OCI-LY3 (cell line): ENCODE measurements at regions not wholly inside any gene's neighbourhood (a gene's known extent, or its start where the extent isn't known, plus 50 kb on each side); places are given as distances from the start of the nearest gene placed in this dataset.

ENCODE experiments used
- H2AFZ ChIP-seq: fragments of 200-600, 300-600 bp; shearing (Covaris generic); 2 replicates; pipeline ENCODE4 v1.6.0; 2014; ENCODE audit warnings: antibody characterized with exemption, low read depth, low read length
- H3K27ac ChIP-seq: fragments of 200-600, 300-600 bp; sonication (generic); 2 replicates; pipeline ENCODE4 v1.5.1; 2014; ENCODE audit warnings: mild to moderate bottlenecking, low read length, moderate library complexity, mixed read lengths
- H3K27me3 ChIP-seq: fragments of 200-600, 300-600 bp; sonication (generic); 2 replicates; pipeline ENCODE4 v1.6.1; 2014; ENCODE audit warnings: low read depth, low read length, mixed read lengths
- H3K36me3 ChIP-seq: fragments of 200-600, 300-600 bp; sonication (generic); replicated peaks from 2 replicates; pipeline ENCODE3; 2014; ENCODE audit warnings: low read depth, low read length, mixed read lengths
- H3K4me1 ChIP-seq: fragments of 300-600, 200-600 bp; sonication (generic); 2 replicates; pipeline ENCODE4 v1.6.1; 2014; ENCODE audit warnings: low read length, mixed read lengths
- H3K4me2 ChIP-seq: fragments of 200-600, 300-600 bp; sonication (generic); 2 replicates; pipeline ENCODE4 v1.6.1; 2014; ENCODE audit warnings: low read length, mixed read lengths
- H3K4me3 ChIP-seq: fragments of 300-600, 200-600 bp; sonication (generic); 2 replicates; pipeline ENCODE4 v1.5.1; 2014; ENCODE audit warnings: antibody characterized with exemption, mild to moderate bottlenecking, low read length, moderate library complexity
- H3K79me2 ChIP-seq: fragments of 300-600, 200-600 bp; shearing (Covaris generic); 2 replicates; pipeline ENCODE4 v1.6.1; 2014; ENCODE audit warnings: mild to moderate bottlenecking, low read length, mixed read lengths
- H3K9ac ChIP-seq: fragments of 300-600, 200-600 bp; shearing (Covaris generic); 2 replicates; pipeline ENCODE4 v1.6.0; 2014; ENCODE audit warnings: mild to moderate bottlenecking, low read length, moderate library complexity
- H3K9me3 ChIP-seq: fragments of 200-600, 300-600 bp; shearing (Covaris generic); 2 replicates; pipeline ENCODE4 v1.6.1; 2014; ENCODE audit warnings: low read length, mixed read lengths; ENCODE audit not compliant: insufficient read depth
- H4K20me1 ChIP-seq: fragments of 200-600, 300-600 bp; sonication (generic); 2 replicates; pipeline ENCODE4 v1.6.1; 2016; ENCODE audit warnings: low read length, mixed read lengths; ENCODE audit not compliant: insufficient read depth
- EZH2phosphoT487 ChIP-seq: fragments of 200-600 bp; shearing (Covaris generic); IDR thresholded peaks from 2 replicates; pipeline ENCODE4 v1.6.1; 2018; ENCODE audit warnings: antibody characterized with exemption, mixed run types, low read depth
- TF ChIP-seq, protein P1 (sequence below): fragments of 200-600, 300-600 bp; sonication (generic); IDR thresholded peaks from 2 replicates; pipeline ENCODE4 v1.5.1; 2014; ENCODE audit warnings: antibody characterized with exemption, low read length, low read depth

DNA sequence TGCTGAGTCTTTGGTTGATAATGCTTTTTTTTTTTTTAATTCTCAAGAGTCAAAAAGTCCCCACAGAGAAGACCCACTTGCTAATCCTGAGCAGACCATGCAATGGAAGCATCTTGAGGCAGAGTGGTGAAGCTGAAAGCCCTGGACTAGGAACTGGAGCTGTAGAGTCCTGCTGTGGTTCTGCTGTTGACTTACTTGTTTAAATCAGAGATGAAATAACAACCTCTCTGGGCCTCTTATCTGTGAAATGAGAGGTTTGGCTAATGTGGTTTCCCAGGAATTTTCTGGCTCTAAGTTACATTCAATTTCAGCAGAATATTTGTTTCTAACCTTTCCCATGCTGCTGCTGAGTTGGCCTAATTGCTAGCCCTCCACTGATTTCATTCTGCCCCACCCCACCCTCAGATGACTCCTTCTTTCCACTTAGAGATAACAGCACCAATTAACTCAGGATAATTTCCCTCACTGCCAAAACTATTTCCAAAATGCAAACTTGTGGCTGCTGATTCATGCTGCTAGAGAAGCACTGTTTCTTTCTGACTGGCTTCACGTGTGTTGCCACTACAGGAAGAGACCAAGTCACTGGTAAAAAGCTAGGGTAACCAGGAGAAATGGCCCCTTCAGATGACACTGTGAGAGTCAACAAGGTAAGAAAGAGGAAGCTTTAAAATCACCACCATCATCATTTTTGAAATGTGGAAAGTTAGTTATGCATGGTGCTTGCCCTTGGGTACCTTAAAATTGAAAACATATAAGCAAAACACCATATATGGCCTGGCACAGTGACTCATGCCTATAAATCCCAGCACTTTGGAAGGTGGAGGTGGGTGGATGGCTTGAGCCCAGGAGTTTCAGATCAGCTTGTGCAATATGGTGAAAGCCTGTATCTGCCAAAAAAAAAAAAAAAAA is 326.4 kb downstream of the DCHS2 start:
- peak overlapping the region; percentile 37; the same call in 1 of the 2 replicates for H3K9ac ChIP-seq
- H3K4me1 ChIP-seq, result peaks cover 61% of the 10 kb centered on the region
- peak overlapping the region; percentile 2; the same call in 1 of the 2 replicates for H3K4me3 ChIP-seq
- peaks cover 35% of the 10 kb centered on the region for H3K36me3 ChIP-seq
- TF ChIP-seq, protein P1, sequence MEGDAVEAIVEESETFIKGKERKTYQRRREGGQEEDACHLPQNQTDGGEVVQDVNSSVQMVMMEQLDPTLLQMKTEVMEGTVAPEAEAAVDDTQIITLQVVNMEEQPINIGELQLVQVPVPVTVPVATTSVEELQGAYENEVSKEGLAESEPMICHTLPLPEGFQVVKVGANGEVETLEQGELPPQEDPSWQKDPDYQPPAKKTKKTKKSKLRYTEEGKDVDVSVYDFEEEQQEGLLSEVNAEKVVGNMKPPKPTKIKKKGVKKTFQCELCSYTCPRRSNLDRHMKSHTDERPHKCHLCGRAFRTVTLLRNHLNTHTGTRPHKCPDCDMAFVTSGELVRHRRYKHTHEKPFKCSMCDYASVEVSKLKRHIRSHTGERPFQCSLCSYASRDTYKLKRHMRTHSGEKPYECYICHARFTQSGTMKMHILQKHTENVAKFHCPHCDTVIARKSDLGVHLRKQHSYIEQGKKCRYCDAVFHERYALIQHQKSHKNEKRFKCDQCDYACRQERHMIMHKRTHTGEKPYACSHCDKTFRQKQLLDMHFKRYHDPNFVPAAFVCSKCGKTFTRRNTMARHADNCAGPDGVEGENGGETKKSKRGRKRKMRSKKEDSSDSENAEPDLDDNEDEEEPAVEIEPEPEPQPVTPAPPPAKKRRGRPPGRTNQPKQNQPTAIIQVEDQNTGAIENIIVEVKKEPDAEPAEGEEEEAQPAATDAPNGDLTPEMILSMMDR, result no peak
- TF ChIP-seq EZH2phosphoT487, result peak; percentile 98
- no peaks in the 10 kb centered on the region for H3K79me2 ChIP-seq
- H2AFZ ChIP-seq, result no peak overlapping the region
- H4K20me1 ChIP-seq, result no peaks in the 10 kb centered on the region
- H3K27me3 ChIP-seq, result no peaks in the 10 kb centered on the region
- H3K4me2 ChIP-seq, result peak overlapping the region; percentile 51
- peak overlapping the region; percentile 91 for H3K27ac ChIP-seq
- peaks cover 18% of the 10 kb centered on the region for H3K9me3 ChIP-seq

DNA sequence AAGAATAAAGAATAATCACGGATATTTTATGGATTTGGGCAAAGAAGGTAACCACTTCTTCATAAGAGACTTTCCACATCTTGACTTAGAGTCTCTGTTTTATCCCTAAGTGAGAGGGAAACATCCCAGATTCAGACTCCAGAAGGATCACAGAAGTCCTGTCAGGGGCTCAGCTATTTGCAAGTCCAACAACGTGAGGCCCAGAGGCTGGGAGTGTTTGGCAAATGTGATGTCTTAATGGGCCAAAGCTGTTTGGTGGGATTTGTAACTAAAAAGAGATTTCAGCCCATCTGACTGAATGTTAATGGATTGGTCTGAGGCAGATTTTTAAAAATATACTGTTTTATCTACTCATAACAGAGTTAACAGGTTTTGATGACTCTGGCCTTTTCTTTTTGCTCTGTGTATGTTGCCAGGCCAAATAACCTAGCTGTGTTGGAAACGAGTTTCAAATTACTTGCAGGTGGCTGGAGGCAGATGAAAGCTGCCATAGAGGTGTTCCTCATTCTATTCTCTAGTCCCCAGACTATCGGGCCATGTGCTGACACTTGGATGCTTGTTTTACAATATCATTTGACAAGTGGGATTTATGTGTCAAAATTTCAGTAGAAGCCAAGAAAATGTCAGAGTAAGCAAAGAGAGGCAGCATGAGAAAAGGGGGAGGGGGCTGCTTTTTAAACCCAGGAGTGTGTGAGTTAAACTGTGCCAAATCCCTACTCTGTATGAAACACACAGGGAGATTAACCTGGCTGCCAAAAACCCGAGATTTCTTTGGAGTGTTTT is 330.9 kb downstream of the DCHS2 start:
- H3K79me2 ChIP-seq, result no peaks in the 10 kb centered on the region
- no peaks in the 10 kb centered on the region for H3K27me3 ChIP-seq
- no peak overlapping the region for H3K4me3 ChIP-seq
- peaks cover 10% of the 10 kb centered on the region for H3K9me3 ChIP-seq
- H3K4me1 ChIP-seq, result peaks cover 39% of the 10 kb centered on the region
- TF ChIP-seq, protein P1, result no peak
- TF ChIP-seq EZH2phosphoT487, result no peak
- no peak overlapping the region for H3K9ac ChIP-seq
- no peak overlapping the region for H3K27ac ChIP-seq
- no peak overlapping the region for H3K4me2 ChIP-seq
- no peaks in the 10 kb centered on the region for H4K20me1 ChIP-seq
- peaks cover 20% of the 10 kb centered on the region for H3K36me3 ChIP-seq
- H2AFZ ChIP-seq, result no peak overlapping the region

DNA sequence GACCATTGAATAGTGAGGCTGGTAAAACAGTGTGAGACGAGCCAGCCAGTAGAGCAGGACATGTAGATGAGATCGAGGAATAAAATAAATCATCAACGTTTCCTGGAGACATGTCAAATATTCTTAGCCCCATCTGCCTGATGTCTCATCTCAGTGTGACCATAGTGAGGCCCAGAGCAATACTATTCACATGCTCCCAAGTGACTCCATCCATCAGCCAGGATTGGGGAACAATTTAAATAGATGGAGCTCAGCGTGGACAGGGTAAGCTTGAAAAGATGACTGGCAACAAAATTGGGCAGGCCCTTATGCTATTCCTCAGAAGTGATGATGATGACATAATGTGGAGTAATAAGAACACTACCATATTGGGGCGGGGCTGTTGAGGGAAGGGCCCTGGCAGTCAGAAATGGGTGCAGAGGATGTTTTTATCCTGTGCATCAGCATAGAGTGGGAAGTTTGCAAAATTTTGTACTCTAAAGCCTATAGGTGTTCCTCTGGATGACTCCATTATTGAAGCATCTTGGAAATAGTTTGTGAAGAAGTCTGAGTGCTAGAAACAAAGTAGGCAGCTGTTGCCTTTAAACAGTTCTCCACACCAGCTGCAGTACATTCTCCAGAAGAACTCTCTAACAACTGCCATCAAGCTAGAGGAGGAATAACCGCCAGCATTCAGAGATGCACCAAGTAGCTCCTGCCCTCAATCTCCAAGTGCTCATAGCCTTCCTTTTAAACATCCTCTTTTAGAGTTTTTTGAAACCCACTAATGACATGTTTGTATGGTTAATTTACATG is 333.0 kb downstream of the DCHS2 start:
- H3K4me2 ChIP-seq, result no peak overlapping the region
- H4K20me1 ChIP-seq, result no peaks in the 10 kb centered on the region
- H3K9ac ChIP-seq, result no peak overlapping the region
- no peaks in the 10 kb centered on the region for H3K9me3 ChIP-seq
- H3K4me3 ChIP-seq, result no peak overlapping the region
- H3K36me3 ChIP-seq, result peaks cover 9% of the 10 kb centered on the region
- H3K27ac ChIP-seq, result no peak overlapping the region
- H3K4me1 ChIP-seq, result peaks cover 19% of the 10 kb centered on the region
- H2AFZ ChIP-seq, result no peak overlapping the region
- H3K27me3 ChIP-seq, result no peaks in the 10 kb centered on the region
- TF ChIP-seq EZH2phosphoT487, result no peak
- TF ChIP-seq, protein P1, result no peak
- H3K79me2 ChIP-seq, result no peaks in the 10 kb centered on the region
